DND-41 (cell line): ENCODE measurements at regions not wholly inside any gene's neighbourhood (a gene's known extent, or its start where the extent isn't known, plus 50 kb on each side); places are given as distances from the start of the nearest gene placed in this dataset.

Experiments used
- EZH2 ChIP-seq: IDR thresholded peaks from 3 replicates; pipeline ENCODE4 v1.6.1; 2012; ENCODE audit warnings: borderline replicate concordance, low read depth, mild to moderate bottlenecking, moderate library complexity, low read length, inconsistent platforms; ENCODE audit not compliant: severe bottlenecking
- TF ChIP-seq, protein P1 (sequence below): IDR thresholded peaks from 2 replicates; pipeline ENCODE4 v1.5.1; 2012; ENCODE audit warnings: borderline replicate concordance, low read length, moderate library complexity, mild to moderate bottlenecking; ENCODE audit not compliant: poor library complexity, severe bottlenecking; ENCODE audit errors: extremely low read depth

DNA sequence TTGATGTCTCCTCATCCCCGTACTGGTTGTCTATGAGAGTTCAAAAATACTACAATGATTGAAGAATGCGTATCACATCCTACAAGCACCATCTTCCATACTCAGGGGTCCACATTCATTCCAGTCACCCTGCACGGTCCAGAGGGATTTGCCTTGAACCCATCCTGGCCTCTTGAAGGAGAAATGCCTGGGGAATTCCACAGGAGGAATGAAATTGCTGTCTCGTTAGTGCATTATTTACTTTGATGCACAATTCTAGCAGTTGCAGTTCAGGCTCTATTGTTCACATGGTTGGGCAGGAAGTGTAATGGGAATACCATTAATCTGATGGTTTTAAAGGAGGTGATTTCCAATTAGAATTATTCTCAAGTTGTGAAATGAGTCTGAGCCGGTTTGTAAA is 369.1 kb upstream of the XYLT1 start:
- TF ChIP-seq, protein P1, sequence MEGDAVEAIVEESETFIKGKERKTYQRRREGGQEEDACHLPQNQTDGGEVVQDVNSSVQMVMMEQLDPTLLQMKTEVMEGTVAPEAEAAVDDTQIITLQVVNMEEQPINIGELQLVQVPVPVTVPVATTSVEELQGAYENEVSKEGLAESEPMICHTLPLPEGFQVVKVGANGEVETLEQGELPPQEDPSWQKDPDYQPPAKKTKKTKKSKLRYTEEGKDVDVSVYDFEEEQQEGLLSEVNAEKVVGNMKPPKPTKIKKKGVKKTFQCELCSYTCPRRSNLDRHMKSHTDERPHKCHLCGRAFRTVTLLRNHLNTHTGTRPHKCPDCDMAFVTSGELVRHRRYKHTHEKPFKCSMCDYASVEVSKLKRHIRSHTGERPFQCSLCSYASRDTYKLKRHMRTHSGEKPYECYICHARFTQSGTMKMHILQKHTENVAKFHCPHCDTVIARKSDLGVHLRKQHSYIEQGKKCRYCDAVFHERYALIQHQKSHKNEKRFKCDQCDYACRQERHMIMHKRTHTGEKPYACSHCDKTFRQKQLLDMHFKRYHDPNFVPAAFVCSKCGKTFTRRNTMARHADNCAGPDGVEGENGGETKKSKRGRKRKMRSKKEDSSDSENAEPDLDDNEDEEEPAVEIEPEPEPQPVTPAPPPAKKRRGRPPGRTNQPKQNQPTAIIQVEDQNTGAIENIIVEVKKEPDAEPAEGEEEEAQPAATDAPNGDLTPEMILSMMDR, result no peak
- no peak for TF ChIP-seq EZH2
